Keratinocyte (primary cell): ENCODE measurements at regions not wholly inside any gene's neighbourhood (a gene's known extent, or its start where the extent isn't known, plus 50 kb on each side); places are given as distances from the start of the nearest gene placed in this dataset.

Experiments
- CTCF ChIP-seq, 3 experiments: IDR thresholded peaks in 1 of 3; conservative IDR thresholded peaks in 1 of 3; optimal IDR thresholded peaks in 1 of 3; 2 replicates in 2 of 3; 3 replicates in 1 of 3; pipeline versions ENCODE3 to v1.5.1; 2011; ENCODE audit warnings: low read length in 3 of 3, mild to moderate bottlenecking in 3 of 3, moderate library complexity in 2 of 3, control low read depth in 1 of 3, inconsistent platforms in 1 of 3; ENCODE audit not compliant: insufficient read depth in 2 of 3; ENCODE audit errors: extremely low read depth in 1 of 3
- EZH2 ChIP-seq: IDR thresholded peaks from one replicate; pipeline ENCODE4 v1.6.1; 2012; ENCODE audit warnings: inconsistent platforms, mild to moderate bottlenecking, low read length, moderate library complexity

- TF ChIP-seq CTCF (optimal IDR thresholded peaks at IDR 0.05 in 1 of 3, IDR thresholded peaks at IDR 0.05 in 1 of 3, conservative IDR thresholded peaks at IDR 0.05 in 1 of 3; ENCODE audit: extremely low read depth in 1 of 3, insufficient read depth in 2 of 3, low read length in 3 of 3) (no peak), EZH2 (no peak)
Observed at GRCh38 chr18:38415811-38416210, 850.2 kb upstream of the CELF4 start.
